Ovary (tissue), 7 donors: ENCODE measurements at regions not wholly inside any gene's neighbourhood (a gene's known extent, or its start where the extent isn't known, plus 50 kb on each side); places are given as distances from the start of the nearest gene placed in this dataset.

Experiments used
- DNase-seq, 5 donors: peaks; one replicate each; pipeline ENCODE4 v3.0.0-alpha.2; 2019 to 2020
- H3K27ac ChIP-seq, 2 donors: fragments of 200-600 bp; one replicate each; pipeline versions ENCODE4 v1.5.1 to v1.8.0; 2019 to 2022
- H3K27me3 ChIP-seq: fragments of 200-600 bp; one replicate; pipeline ENCODE4 v1.8.0; 2022
- H3K36me3 ChIP-seq: fragments of 200-600 bp; sonication (generic); one replicate; pipeline ENCODE4 v1.5.1; 2019
- H3K4me1 ChIP-seq: one replicate; pipeline ENCODE4 v1.8.1; 2013; ENCODE audit warnings: mild to moderate bottlenecking, moderate library complexity; ENCODE audit not compliant: insufficient read depth
- H3K4me3 ChIP-seq: fragments of 200-600 bp; sonication (generic); one replicate; pipeline ENCODE4 v1.5.1; 2017
- H3K9me3 ChIP-seq, 2 donors: fragments of 200-600 bp in 1 of 2; sonication (generic) in 1 of 2; one replicate each; pipeline versions ENCODE4 v1.5.1 to v1.8.1; 2013 to 2019; ENCODE audit warnings: mild to moderate bottlenecking in 1 of 2, moderate library complexity in 1 of 2
- CTCF ChIP-seq, 3 donors: fragments of 450-650 bp in 2 of 3; fragments of 200-600 bp in 1 of 3; IDR thresholded peaks; one replicate each; pipeline versions ENCODE4 v1.5.1 to v1.8.0; 2016 to 2022; ENCODE audit warnings: antibody characterized with exemption in 3 of 3, mild to moderate bottlenecking in 1 of 3
- EP300 ChIP-seq: sonication (generic); formaldehyde crosslinking; IDR thresholded peaks from one replicate; pipeline ENCODE4 v1.6.1; 2017; ENCODE audit warnings: antibody characterized with exemption
- POLR2A ChIP-seq: fragments of 450-650 bp; IDR thresholded peaks from one replicate; pipeline ENCODE4 v1.6.1; 2017; ENCODE audit warnings: antibody characterized with exemption, mild to moderate bottlenecking, moderate library complexity
- WGBS, 3 donors: extraction: QIAGEN DNeasy Blood & Tissue Kit in 1 of 3; methylation state at CpG; one replicate each; pipeline versions ENCODE4 v1.1.5 to v1.1.7; 2013 to 2017; 5-methylcytosine and 5-hydroxymethylcytosine counted together
- intact Hi-C, 4 donors: fragments of 100-400 bp; cut with DNase I; formaldehyde crosslinking; loops; one replicate each; pipeline versions ENCODE4 v1.11.0 to v1.15.1; 2022 to 2023
- donor health status: DM: no; HTN: no; CAD: no; lungs with moderate emphysema.
- donor health status: DM: no; HTN: no; CAD: no.
- donor health status: Bipolar disorder and iron deficiency.
- donor health status: DM: no; HTN: no; CAD: no.
- donor health status: DM: yes; HTN: yes; CAD: no.

GRCh38 chr3:63124090-63124489, 154.0 kb upstream of the SYNPR start:
- Histone ChIP-seq H3K9me3 (no peaks in the 10 kb centered on the region), H3K27ac (no peak overlapping the region), H3K36me3 (no peaks in the 10 kb centered on the region), H3K4me3 (no peak overlapping the region), H3K4me1 (no peaks in the 10 kb centered on the region), H3K27me3 (no peaks in the 10 kb centered on the region)
- TF ChIP-seq EP300 (no peak), POLR2A (no peak), CTCF (IDR thresholded peaks at IDR 0.05) (no peak)
- intact Hi-C loops, result no loop called here
- no peak for DNase-seq
- WGBS, 3 donors, result 42 to 61% (median 45%) methylated on average over 3 of the region's 3 CpGs

GRCh38 chr3:63126530-63126929, 151.6 kb upstream of the SYNPR start:
- no peaks in the 10 kb centered on the region for H3K9me3 ChIP-seq
- intact Hi-C loops, result no loop called here
- no peak for TF ChIP-seq CTCF (IDR thresholded peaks at IDR 0.05)
- TF ChIP-seq EP300, result no peak
- TF ChIP-seq POLR2A, result no peak
- H3K4me1 ChIP-seq, result no peaks in the 10 kb centered on the region
- no peaks in the 10 kb centered on the region for H3K36me3 ChIP-seq
- no peak overlapping the region for H3K27ac ChIP-seq
- 65 to 74% (median 73%) methylated on average over 2 of the region's 2 CpGs for WGBS, 3 donors
- H3K4me3 ChIP-seq, result no peak overlapping the region
- no peak for DNase-seq
- no peaks in the 10 kb centered on the region for H3K27me3 ChIP-seq

DNA sequence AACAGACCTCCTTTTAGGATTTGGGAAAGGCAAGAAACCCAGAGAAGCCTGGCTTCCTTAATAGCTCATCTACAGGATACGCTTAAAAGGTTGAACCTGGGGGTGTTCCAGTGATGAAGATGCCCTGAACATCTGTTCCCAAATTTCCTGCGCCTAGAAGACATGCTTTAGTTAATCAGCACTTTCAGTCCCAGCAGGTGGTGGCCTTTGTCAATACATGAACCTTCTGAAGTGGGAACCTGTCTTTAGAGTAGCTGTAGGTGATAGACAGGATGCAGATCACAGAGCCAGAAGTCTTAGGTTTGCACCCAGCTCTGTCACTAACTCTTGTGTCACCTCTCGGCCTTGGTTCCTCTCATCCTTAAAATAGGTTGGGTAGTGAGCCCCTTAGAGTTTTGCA, 149.7 kb upstream of the SYNPR start:
- Histone ChIP-seq H3K27me3 (no peaks in the 10 kb centered on the region), H3K36me3 (no peaks in the 10 kb centered on the region), H3K27ac (no peak overlapping the region), H3K9me3 (no peaks in the 10 kb centered on the region), H3K4me1 (no peaks in the 10 kb centered on the region), H3K4me3 (no peak overlapping the region)
- 66 to 76% (median 71%) methylated on average over 3 of the region's 3 CpGs for WGBS, 3 donors
- intact Hi-C loops, result no loop called here
- DNase-seq, result no peak
- TF ChIP-seq POLR2A, result no peak
- no peak for TF ChIP-seq CTCF (IDR thresholded peaks at IDR 0.05)
- TF ChIP-seq EP300, result no peak

DNA sequence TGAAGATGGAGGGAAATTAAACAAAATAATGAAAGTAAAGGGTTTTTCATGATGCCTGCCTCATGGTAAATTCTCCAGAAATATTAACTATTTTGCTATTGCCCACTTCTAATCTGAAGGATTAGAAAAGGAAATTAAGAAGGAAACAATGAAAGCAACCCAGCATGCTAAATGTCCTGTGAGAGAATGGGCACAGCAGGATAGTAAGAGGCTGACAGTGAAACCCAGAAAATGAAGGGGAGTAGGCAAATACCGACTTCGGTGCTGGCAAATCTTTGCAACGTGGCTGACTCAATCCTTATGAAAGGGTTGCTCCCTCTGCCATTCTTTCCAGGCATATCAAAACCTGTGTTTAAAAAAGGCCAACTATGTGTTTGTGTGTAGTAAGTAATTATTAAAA, 147.5 kb upstream of the SYNPR start:
- no peak for TF ChIP-seq CTCF (IDR thresholded peaks at IDR 0.05)
- no peak for TF ChIP-seq POLR2A
- TF ChIP-seq EP300, result no peak
- Histone ChIP-seq H3K27ac (no peak overlapping the region), H3K9me3 (no peaks in the 10 kb centered on the region), H3K27me3 (no peaks in the 10 kb centered on the region), H3K4me1 (no peaks in the 10 kb centered on the region), H3K4me3 (no peak overlapping the region), H3K36me3 (no peaks in the 10 kb centered on the region)
- DNase-seq, result no peak
- intact Hi-C loops, result no loop called here
- WGBS, 3 donors, result 38 to 42% (median 38%) methylated on average over 3 of the region's 3 CpGs
